SU-DHL-6 (cell line): ENCODE measurements at regions not wholly inside any gene's neighbourhood (a gene's known extent, or its start where the extent isn't known, plus 50 kb on each side); places are given as distances from the start of the nearest gene placed in this dataset.

Experiments used
- CTCF ChIP-seq: fragments of 200-600 bp; sonication (generic); IDR thresholded peaks from one replicate; pipeline ENCODE4 v1.5.1; 2017; ENCODE audit warnings: antibody characterized with exemption, mild to moderate bottlenecking, low read length, moderate library complexity; ENCODE audit not compliant: insufficient read depth, poor library complexity, severe bottlenecking
- EZH2phosphoT487 ChIP-seq: fragments of 200-600 bp; sonication (generic), shearing (Covaris generic); conservative IDR thresholded peaks from 2 replicates; pipeline ENCODE4 v1.6.1; 2018; ENCODE audit warnings: mild to moderate bottlenecking, antibody characterized with exemption, low read length, moderate library complexity, mixed read lengths

GRCh38 chr16:73413830-73414190 is 365.9 kb upstream of the ZFHX3 start:
- TF ChIP-seq CTCF (no peak), EZH2phosphoT487 (no peak)
